ENCODE measurements at regions not wholly inside any gene's neighbourhood (a gene's known extent, or its start where the extent isn't known, plus 50 kb on each side); places are given as distances from the start of the nearest gene placed in this dataset.
A peak's percentile ranks its signal among the peaks of the same experiment; 100 is the strongest.

DNA sequence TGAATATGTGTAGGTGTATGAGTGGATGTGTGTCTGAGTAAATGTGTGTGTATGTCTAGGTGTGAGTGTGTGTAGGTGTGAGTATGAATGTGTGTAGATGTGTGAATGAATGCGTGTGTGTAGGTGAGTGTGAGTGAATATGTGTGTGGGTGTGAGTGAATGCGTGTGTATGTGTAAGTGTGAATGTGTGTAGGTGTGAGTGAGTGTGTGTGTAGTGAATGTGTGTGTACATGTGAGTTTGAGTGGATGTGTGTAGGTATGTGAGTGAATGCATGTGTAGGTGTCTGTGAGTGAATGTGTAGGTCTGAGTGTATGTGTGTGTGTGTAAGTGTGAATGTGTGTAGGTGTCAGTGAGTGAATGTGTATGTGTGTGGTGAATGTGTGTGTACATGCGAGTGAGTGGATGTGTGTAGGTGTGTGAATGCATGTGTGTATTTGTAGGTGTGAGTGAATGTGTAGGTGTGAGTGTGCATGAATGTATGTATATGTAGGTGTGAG, 201.0 kb upstream of the ZNF536 start:
- ATAC-seq (no peak), DNase-seq (no peak)

DNA sequence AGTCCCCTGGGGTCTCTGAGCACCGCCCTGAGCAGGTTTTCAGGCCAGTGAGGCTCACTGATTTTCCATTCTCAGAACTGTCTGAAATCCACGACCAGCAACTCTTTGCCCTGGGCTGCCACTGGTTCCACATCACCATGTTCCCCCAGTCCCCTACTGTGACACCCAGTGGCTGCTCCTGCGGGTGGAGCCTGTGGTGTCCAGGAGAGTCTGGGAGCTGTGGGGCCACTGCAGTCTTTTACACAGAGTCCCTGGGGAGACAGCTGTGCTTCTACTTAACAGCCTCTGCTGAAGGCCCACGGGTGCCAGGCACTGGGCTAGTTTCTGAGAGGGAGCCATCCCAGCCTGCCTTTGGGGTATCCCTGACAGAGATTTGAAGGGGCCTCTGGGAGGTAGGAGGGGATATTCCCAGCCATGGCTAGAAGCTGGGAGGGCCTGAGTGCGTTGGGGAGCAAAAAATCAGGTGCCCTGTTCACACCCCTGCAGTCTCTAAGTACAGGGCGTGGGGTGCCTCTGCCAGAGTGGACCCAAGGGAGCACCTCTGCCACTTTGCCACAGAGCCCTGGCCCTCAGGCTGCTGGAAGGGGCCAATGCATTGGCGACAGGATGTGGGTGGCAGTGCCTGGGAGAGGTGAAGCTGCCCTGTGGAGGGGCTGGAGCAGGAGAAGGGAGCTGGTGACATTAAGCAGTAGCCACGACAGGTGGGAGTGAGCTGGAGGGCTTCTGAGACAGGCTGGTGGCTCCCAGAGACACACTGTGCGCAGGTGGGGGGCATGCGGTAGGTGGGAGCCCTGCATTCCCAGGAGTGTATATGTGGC, 200.2 kb upstream of the ZNF536 start:
- no peak for DNase-seq
- no peak for ATAC-seq

DNA sequence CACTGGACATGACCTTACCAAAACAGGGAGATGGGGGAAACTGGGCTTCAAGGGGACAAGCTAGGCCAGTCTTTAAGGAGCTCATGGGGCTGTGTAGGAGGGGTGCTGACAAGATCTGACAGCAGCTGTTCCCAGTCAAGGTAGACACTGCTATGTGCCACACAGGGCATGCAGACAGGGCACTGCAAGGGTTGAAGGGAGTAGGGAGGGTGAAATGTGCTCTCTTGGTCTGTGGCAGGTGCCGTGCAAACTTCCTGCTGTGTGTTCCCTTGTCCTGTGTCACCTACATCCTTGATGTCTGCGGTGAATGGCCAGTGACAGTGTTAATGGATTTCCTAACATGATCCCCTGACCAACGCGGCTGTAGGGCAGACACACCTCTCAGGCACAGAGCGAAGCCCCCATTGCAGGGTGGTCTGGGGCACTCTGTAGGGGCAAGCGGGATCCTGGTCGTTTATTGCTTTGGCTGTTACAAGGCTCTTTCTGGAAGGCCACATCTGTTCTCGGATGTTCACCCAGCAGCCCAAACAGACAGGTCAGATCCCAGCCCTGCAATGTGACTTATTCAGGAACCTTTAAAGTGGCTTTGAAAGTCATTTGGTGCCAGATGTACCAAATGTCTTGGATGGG, 199.5 kb upstream of the ZNF536 start:
- no peak for DNase-seq
- ATAC-seq, result no peak

- ATAC-seq (no peak), DNase-seq (no peak)
These were observed 198.4 kb upstream of the ZNF536 start for GRCh38 chr19:30173593-30174356.

DNA sequence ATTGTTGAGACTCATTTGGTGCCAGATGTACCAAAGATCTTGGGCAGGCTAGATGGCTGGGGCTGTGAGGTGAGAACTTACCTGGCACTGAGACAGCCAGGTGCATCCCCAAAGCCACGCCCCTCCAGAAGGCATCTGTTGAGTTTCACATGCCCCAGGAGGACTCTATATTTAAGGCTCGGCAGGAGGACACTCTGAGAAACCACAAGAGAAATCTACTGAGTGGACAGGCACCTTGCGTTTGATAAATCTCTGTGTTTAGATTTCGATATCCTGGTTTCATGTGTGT, 197.9 kb upstream of the ZNF536 start:
- ATAC-seq, result no peak
- no peak for DNase-seq

- no peak for ATAC-seq
- no peak for DNase-seq
These were observed 197.4 kb upstream of the ZNF536 start for GRCh38 chr19:30174791-30175190.

- no peak for ATAC-seq
- no peak for DNase-seq
These were observed 196.2 kb upstream of the ZNF536 start for GRCh38 chr19:30175987-30176386.

DNA sequence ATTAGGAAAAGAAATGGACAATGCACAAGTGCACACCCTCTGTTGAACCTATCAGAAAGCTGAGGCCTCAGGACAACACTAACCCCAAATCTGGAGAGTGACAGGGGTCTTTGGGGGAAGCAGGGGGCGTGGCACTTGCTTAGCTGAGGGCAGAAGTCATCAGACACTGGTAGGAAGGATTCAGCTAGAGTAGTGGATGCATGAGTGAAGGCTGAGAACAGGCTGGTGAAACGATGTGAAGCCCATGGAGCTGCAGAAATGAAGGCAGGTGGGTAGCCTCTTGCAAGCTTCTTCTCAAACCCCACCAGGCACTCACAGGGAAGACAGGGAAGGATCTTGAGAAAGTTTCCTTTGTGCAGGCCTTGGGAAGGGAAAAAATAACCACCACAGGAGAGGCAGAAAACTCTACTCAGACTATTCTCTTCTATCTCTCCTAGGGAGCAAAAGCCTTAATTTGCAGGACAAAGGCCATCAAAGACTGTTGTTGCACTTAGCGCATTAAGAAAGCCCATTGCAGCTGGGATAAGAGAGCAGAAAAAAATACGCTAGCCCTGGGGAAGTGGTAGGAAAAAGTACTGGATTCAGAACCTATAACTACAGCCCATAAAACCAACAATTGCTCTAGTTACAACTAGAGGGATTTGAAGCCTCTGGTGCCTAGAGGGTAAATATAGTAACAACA, 193.3 kb upstream of the ZNF536 start:
- ATAC-seq (no peak), DNase-seq (no peak)

GRCh38 chr19:30180691-30181090, 191.5 kb upstream of the ZNF536 start:
- no peak for DNase-seq
- no peak for ATAC-seq

- ATAC-seq, result no peak
- no peak for DNase-seq
These were observed 188.2 kb upstream of the ZNF536 start for GRCh38 chr19:30183807-30184490.

GRCh38 chr19:30202060-30202600, 170.1 kb upstream of the ZNF536 start:
- no peak for DNase-seq
- ATAC-seq, result no peak

GRCh38 chr19:30204721-30205120, 167.5 kb upstream of the ZNF536 start:
- ATAC-seq, result no peak
- no peak for DNase-seq

DNA sequence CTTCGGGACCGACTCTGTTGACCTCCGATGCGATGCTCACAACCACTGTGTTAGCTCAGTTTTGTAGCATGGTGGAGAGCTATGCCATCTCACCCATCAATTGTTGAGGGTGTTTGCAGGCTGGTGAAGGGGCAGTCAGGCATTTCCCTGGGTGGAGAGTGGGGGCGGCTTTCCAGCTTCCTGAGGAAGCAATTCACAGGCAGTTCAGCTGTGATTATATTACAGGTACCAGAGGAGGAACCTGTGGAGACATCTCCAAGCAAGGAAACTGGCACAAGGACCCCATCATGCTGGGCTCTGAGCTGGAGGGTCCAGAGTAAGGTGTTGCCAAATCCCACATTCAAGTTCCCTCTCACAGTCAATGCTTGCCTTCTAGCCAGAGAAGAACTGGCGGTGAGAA, 166.0 kb upstream of the ZNF536 start:
- ATAC-seq (no peak), DNase-seq (no peak)

DNA sequence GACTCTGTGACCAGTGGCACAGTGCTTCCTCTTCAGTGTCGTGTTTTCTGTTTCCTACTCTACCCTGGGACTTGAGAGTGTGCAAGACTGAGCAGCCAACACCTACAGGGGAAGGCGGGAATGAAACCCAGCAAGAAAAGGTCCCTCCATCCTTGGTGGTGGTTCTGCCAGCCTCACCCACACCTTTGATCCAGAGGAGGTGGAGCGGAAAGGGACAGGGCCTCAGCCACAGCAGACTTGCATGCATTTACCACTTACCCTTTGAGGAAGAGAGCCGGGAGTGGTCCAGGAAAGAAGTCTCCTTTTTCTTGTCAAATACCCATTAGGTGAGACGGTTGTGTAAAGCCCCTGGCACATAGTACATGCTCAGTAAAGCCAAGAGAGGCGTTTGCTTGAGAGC, 164.8 kb upstream of the ZNF536 start:
- ATAC-seq (no peak), DNase-seq (no peak)

GRCh38 chr19:30208436-30209060, 163.6 kb upstream of the ZNF536 start:
- DNase-seq, result no peak
- no peak for ATAC-seq

GRCh38 chr19:30209617-30210600, 162.3 kb upstream of the ZNF536 start:
- ATAC-seq (no peak), DNase-seq (no peak)

DNA sequence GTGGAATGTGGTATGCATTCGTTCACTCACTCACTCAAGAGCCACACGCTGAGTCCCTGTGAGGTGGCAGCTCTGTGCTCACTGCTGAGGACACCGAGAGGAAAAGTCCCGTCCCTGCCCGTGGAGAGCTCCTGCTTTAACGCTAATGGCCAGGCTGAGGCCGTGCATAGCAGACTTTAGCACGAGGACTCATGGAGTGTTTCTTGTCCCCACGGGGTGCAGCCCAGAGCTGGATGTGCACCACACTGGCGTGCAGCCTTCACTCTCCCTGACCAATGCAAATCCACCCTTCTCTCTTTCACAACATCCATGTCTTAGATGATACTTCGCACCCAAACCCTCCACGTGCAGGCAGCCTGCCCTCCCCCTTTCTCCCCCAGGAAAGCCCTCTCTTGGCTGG, 159.6 kb upstream of the ZNF536 start:
- no peak for DNase-seq
- ATAC-seq, result no peak

- ATAC-seq, result peak; percentile 65
These were observed 157.5 kb upstream of the ZNF536 start for GRCh38 chr19:30214651-30215051.

DNA sequence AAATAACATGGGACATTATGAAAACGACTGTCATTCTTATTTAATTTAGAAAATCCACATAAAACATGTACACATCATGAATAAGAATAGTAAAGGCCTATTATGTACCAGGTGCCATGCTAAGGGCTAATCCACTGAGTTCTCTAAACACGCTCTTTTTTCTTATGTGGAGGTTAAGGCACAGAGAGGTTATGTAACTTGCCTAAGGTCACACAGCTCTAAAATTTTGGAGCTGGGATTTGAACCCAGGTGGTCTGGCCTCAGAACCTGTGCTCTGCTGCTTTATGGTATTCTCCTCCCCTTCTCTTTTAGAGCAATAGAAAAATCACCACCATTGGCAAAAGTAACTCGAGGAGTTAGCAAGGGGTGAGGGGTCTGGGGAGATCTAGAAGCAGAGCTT, 156.9 kb upstream of the ZNF536 start:
- ATAC-seq (no peak), DNase-seq (no peak)

More at GRCh38 chr19:30214651-30215051, 157.5 kb upstream of the ZNF536 start:
- no peak for DNase-seq

DNA sequence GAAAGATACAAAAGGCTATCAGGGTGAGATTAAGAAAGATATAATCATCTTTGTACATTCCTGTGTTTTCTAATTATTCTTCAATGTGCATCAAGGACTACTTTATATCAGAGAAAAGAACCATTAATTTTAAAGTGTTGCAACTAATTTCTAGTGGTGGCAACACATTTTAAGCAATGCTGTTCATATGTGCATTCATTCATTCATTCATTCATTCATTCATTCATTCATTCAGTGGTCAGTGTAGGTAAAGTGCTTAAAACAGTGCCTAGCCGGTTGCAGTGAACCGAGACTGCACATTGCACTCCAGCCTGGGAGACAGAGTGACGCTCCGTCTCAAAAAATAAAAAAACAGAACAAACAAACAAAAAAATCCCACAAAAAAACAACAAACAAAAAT, 155.7 kb upstream of the ZNF536 start:
- DNase-seq (no peak), ATAC-seq (no peak)
